ENCODE measurements at regions not wholly inside any gene's neighbourhood (a gene's known extent, or its start where the extent isn't known, plus 50 kb on each side); places are given as distances from the start of the nearest gene placed in this dataset.

DNA sequence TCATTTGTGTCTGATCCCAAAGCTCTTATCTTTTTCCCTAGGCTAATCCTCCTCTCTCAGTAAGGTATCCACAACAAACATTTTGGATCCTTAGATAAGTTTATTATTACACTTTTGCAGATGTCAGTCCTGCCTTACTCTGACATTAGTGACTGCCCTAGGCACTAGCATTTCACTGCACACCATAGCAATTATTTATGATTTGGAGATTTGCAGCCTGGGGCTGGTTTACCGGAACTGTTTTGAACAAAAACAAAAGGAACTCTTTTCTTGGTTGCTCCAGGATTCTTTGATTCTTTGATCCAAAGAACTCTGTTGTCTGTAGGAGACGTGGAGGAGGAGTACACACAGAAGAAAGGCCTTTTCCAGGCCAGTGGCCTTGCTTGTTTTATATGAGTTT lies 80.4 kb downstream of the EDNRB start:
- DNase-seq, result no peak

DNA sequence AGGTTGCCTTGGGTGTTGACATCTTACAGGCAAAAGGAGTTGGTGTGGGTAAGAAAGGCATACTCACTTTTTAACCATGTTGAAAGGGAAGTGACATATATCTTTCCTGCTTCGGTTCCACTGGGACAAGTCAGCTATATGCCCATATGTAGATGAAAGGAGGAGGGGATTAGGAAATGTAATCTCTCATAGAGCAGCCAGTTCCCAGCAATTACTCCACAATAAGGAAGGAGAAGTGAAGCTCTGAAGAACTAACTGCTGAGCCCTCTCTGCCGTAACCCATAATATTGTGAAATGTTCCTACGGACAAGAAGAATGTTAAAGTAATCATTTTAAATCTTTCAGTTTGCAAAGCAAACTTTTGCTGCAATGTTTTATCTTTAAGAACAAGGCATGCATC lies 82.2 kb downstream of the EDNRB start:
- no peak for DNase-seq

DNA sequence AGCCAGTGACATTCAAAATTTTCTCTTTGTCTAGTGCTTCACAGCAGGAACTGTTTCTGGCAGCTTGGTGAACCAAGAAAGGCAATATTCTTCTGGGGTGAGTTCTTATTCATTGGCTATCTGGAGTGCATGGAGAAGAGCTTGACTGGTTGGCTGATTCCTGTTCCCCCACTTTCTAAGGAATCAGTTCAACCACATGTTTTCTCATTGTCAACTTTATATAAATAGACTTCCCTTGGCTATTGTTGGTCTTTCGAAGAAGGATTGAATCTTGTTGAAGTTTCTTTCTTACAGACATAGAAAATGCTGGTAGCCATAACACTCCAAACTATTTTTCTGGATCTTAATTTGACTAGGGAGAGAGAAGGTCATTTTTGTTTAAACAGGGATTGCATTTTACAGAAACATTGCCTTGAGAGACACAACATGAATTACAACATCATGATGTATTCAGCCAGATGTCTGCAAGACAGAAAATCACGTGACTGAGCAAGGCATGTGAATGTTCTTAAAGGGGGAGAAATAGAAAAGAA lies 85.2 kb downstream of the EDNRB start:
- DNase-seq, result peak; percentile 52

DNA sequence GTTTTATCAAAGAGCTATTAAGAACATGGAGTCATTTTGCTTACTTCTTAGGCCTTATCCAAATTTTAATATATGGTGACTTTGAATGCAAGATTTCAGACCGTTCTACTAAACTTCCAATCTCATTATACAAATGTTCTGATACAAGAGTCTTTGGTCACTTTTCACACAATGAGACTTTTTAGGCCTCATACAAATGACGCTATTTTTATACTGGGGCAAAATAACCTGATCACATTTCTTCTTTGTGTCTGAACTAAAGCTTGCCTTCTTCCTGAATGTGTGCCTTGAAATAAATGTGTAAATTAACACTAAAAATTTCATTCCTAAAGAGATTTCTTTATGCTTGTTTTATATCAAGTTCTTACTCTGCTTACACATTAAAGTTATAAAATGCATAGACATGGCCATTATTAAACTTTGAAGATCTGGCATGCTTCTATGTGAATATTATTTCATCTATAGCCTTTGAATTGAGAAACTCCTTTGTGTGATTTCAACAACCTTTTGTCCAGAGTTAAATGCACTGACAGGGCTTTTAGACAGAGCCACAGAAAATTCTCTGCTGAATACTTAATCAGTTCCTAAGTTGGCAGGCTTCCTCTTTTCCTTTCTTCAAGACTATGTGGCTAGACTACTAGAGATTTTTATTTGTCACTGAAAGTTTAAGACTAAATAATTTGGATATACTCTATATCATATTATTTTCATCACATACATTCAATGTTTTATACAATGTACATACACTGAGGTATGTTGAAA lies 86.1 kb downstream of the EDNRB start:
- DNase-seq, result peak; percentile 42

DNA sequence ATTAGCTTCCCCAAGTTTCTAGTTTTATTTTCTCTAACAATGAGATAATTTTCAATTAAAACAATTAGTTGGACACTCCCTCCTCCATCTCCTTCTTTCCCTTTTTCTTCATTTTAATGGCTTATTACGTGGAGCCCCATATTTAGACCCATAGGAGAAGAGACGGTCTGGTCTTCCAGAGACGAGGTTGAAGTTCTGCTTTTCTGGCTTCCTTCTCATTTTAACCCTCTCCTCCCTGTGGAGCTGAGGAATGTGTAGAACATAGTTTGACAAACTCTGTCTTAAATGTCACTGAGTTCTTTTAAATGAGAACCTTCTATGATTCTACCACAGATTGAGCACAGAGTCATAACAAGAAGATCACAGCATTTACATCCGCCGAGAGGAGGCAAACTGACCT lies 86.8 kb downstream of the EDNRB start:
- DNase-seq, result no peak

DNA sequence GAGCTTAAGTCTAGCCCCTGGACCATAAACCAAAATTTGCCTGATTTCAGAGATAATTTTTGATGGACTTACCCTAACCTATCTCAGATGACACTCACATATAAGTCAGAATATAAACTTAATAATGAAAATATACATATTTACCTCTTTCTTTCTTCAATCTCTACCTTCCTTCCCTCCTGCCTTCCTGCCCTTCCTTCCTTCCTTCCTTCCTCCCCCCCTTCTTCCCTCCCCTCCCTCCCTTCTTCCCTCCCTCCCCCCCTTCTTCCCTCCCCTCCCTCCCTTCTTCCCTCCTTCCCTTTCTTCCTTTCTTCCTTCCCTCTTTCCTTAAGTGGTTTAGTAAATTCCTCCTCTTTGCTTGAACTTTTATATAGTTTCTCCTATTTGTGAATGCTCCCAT lies 88.7 kb downstream of the EDNRB start:
- no peak for DNase-seq

DNA sequence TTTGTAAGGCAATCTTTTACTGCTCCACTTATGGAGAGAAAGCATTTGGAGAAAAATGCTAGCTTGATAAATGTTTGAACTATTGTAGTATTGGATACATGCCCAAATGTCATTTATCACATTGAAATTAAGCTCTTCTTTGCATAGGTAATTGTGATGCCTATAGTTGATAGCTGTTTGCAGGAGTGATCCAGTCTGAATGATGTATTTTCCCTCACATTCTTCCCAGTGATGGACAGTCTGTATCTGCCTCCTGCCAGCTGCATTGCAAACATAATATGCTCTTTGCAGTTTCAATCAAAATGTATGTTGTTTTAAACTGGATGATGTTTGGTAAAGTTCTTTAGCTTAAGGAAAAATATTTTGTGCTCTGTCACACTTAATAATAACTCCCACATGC lies 89.8 kb downstream of the EDNRB start:
- no peak for DNase-seq

DNA sequence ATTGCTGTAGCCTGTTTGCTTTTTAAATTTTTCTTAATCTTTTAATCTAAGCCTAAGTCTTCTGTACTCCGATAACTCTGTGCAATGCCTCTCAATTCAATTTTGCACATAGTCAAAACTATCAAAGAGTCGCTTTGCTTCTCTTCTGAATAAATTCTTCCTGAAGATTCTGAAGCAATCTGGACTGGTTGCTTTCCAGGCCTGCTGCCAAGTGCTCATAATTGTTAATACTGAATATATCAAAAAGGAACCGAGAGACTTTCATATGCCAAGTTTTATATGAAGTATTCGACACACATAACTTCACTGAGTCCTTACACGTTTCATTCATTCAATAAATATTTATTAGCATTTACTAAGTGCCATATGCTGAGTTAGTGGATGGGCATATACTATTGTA lies 91.3 kb downstream of the EDNRB start:
- DNase-seq, result no peak

DNA sequence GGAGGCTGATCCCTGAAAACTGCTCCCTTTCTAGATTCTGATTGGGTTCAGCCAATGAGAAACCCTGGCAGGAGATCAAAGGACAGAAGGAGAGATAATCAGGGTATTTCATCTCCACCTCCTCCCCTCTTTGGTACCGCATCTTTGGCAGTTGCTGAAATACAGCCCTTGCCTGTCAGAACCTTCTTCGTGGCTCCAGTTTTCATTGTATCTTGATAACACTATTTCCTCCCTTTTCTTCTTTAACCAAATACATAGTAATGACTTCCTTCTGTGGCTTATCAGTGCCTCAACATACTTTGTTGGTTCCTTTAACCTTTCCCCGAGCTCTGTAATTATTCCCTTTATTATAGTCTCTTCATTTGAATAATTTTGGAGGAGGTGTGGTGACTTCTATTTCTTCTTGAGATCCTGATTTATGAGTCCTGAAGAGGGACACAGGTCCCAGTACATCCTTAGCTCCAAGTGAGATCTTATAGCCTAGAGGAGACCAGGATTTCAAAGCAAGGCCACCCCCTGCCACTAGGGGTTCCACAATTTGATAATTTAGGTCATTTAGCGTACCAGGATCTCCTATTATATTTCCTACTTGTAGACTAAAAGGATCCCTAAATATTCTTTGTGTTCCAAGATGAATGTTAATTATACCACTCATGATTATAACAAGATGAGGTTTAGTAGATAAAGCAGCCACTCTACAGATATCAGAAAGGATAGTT lies 98.0 kb downstream of the EDNRB start:
- DNase-seq, result no peak

DNA sequence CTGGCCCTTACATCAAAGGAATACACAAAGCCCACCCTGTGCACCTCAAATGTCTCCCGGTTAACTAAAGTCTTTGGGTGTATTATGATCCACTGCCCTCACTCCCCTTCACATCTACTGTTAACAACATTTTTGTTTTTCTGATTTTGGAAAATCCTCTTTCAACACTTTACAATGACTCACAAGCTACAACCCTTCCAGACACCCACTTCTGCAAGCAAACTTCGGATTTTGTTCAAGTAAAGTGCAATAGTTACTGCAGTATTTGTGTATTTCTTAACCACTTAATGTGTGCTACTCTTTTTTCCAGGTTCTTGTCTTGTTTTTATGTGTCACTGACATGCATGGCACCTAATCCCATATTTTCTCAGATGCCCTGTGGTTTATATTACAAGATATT lies 101.1 kb downstream of the EDNRB start:
- DNase-seq, result no peak

DNA sequence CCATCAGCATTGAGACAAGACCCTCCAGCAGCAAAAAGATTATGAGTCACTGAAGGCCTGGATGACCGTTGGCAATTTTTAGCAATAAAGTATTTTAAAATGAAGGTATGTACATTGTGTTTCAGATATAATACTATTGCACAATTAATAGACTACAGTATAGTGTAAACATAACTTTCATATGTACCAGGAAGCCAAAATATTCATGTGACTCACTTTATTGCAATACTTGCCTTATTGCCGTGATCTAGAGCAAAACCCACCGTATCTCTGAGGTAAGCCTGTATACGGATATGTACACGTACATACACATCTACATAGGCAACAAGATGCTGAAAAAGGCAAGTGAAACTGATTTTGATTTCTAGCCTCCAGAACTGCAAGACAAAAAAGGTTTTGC lies 103.3 kb downstream of the EDNRB start:
- no peak for DNase-seq
